GM21529 (cell line): ENCODE measurements at regions not wholly inside any gene's neighbourhood (a gene's known extent, or its start where the extent isn't known, plus 50 kb on each side); places are given as distances from the start of the nearest gene placed in this dataset.
A peak's percentile ranks its signal among the peaks of the same experiment; 100 is the strongest.
"Not testable (repeated sequence)": the region's sequence is repeated elsewhere in the genome, so short reads cannot be mapped to it uniquely, and the experiment has no call there.

Source experiments
- ATAC-seq: cut with Tn5 transposase; IDR thresholded peaks from one replicate; pipeline ENCODE4 v1.9.1; 2021; ENCODE audit not compliant: unreplicated experiment

- not testable (repeated sequence) for ATAC-seq
Measured at GRCh38 chr15:20204177-20204866, 337.3 kb downstream of the GOLGA6L6 start.

- ATAC-seq, result not testable (repeated sequence)
Measured at GRCh38 chr15:20203649-20204150, 337.9 kb downstream of the GOLGA6L6 start.

GRCh38 chr15:20194591-20195198 is 346.9 kb downstream of the GOLGA6L6 start:
- not testable (repeated sequence) for ATAC-seq

GRCh38 chr15:20192982-20193929 is 348.3 kb downstream of the GOLGA6L6 start:
- ATAC-seq, result peak; percentile 73

GRCh38 chr15:20191508-20192125 is 350.0 kb downstream of the GOLGA6L6 start:
- ATAC-seq, result peak; percentile 29

GRCh38 chr15:20188611-20189010 is 353.0 kb downstream of the GOLGA6L6 start:
- not testable (repeated sequence) for ATAC-seq

- not testable (repeated sequence) for ATAC-seq
Measured at GRCh38 chr15:20187370-20188355, 353.9 kb downstream of the GOLGA6L6 start.

- ATAC-seq, result not testable (repeated sequence)
Measured at GRCh38 chr15:20184879-20185278, 356.7 kb downstream of the GOLGA6L6 start.

- not testable (repeated sequence) for ATAC-seq
Measured at GRCh38 chr15:20168221-20168620, 373.4 kb downstream of the GOLGA6L6 start.

- ATAC-seq, result not testable (repeated sequence)
Measured at GRCh38 chr15:20153528-20153927, 388.1 kb downstream of the GOLGA6L6 start.

- not testable (repeated sequence) for ATAC-seq
Measured at GRCh38 chr15:20148679-20149078, 392.9 kb downstream of the GOLGA6L6 start.

- ATAC-seq, result not testable (repeated sequence)
Measured at GRCh38 chr15:20148008-20148407, 393.6 kb downstream of the GOLGA6L6 start.

- ATAC-seq, result not testable (repeated sequence)
Measured at GRCh38 chr15:20144333-20145036, 397.1 kb downstream of the GOLGA6L6 start.

GRCh38 chr15:20142906-20143305 is 398.7 kb downstream of the GOLGA6L6 start:
- ATAC-seq, result not testable (repeated sequence)

GRCh38 chr15:20142410-20142809 is 399.2 kb downstream of the GOLGA6L6 start:
- not testable (repeated sequence) for ATAC-seq

- not testable (repeated sequence) for ATAC-seq
Measured at GRCh38 chr15:20124668-20125067, 416.9 kb downstream of the GOLGA6L6 start.

GRCh38 chr15:20106026-20106425 is 435.6 kb downstream of the GOLGA6L6 start:
- no peak for ATAC-seq

GRCh38 chr15:20105011-20105990 is 436.3 kb downstream of the GOLGA6L6 start:
- not testable (repeated sequence) for ATAC-seq
